ENCODE measurements at regions not wholly inside any gene's neighbourhood (a gene's known extent, or its start where the extent isn't known, plus 50 kb on each side); places are given as distances from the start of the nearest gene placed in this dataset.

DNA sequence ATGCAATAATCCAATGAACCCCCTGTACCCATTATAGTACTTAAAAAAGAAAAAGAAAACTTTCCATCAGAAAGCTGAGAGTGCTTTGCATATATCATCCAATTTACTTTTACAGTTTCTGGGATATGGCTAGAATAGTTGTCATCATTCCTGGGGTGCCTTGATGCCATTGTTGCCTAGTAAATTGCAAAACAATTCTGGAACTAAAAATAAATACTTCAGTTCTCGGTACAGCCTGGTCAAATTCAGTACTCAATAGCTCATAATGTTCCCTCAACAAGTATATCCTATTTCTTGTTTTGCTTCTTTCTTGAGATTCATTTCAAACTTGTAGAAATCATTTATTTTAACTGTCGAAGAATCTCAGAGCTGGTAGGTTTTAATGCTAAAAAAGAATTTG is 334.7 kb upstream of the MDFIC2 start:
- TF ChIP-seq, protein P1, sequence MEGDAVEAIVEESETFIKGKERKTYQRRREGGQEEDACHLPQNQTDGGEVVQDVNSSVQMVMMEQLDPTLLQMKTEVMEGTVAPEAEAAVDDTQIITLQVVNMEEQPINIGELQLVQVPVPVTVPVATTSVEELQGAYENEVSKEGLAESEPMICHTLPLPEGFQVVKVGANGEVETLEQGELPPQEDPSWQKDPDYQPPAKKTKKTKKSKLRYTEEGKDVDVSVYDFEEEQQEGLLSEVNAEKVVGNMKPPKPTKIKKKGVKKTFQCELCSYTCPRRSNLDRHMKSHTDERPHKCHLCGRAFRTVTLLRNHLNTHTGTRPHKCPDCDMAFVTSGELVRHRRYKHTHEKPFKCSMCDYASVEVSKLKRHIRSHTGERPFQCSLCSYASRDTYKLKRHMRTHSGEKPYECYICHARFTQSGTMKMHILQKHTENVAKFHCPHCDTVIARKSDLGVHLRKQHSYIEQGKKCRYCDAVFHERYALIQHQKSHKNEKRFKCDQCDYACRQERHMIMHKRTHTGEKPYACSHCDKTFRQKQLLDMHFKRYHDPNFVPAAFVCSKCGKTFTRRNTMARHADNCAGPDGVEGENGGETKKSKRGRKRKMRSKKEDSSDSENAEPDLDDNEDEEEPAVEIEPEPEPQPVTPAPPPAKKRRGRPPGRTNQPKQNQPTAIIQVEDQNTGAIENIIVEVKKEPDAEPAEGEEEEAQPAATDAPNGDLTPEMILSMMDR (conservative IDR thresholded peaks at IDR 0.05; ENCODE audit: low read depth, low read length): no peak
- TF ChIP-seq EZH2phosphoT487 (IDR thresholded peaks at IDR 0.05; ENCODE audit: borderline replicate concordance, low read length): no peak
- TF ChIP-seq EZH2 (IDR thresholded peaks at IDR 0.05; ENCODE audit: low read length, unreplicated experiment): no peak
- no peak overlapping the region for H2AFZ ChIP-seq (ENCODE audit: low read length)
- DNase-seq: no peak
- H3K4me2 ChIP-seq (ENCODE audit: low read length): no peak overlapping the region
- intact Hi-C loops (cut with micrococcal nuclease): no loop called here
- ATAC-seq: no peak
- H3K36me3 ChIP-seq (ENCODE audit: low read depth, low read length): no peaks in the 10 kb centered on the region
- CTCF ChIA-PET: no interaction called here
- no peaks in the 10 kb centered on the region for H3F3A ChIP-seq (ENCODE audit: low read length, unreplicated experiment)
- no peak overlapping the region for H3K4me3 ChIP-seq (ENCODE audit: low read length)
- no peak overlapping the region for H3K27ac ChIP-seq (ENCODE audit: low read length)
- H3K9me2 ChIP-seq (replicated peaks; ENCODE audit: low read length): no peaks in the 10 kb centered on the region
- H4K20me1 ChIP-seq (ENCODE audit: low read length): no peaks in the 10 kb centered on the region; the same call in 1 of the 2 replicates
- no TSS peak for BruUV-seq (replicated peaks)
- POLR2A ChIA-PET (ENCODE audit: unreplicated experiment): no interaction called here
- H3K9ac ChIP-seq (ENCODE audit: low read length): no peak overlapping the region
- H3K79me2 ChIP-seq (ENCODE audit: low read length): no peaks in the 10 kb centered on the region
- peaks cover 20% of the 10 kb centered on the region for H3K27me3 ChIP-seq (ENCODE audit: low read length)
- H3K4me1 ChIP-seq (ENCODE audit: insufficient read depth, low read length): no peaks in the 10 kb centered on the region
- H3K9me3 ChIP-seq (ENCODE audit: low read length): no peaks in the 10 kb centered on the region

DNA sequence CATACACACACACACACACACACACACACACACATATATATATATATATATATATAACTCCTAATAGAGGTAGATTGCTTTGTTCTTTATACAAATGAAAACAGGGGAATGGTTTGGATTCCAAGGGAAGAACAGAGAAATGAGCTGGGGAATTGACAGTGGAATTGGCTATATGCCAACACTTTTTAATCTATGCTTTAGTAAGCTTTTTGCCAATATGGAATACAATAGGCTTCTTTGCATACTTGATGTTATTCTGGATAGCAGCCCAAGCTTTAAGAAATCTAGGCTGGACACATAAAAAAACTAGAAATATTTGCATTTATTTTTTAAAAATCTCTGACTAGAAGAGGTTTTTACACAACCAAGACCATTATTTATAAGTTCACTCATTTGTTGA is 334.2 kb upstream of the MDFIC2 start:
- DNase-seq (no peak), ATAC-seq (no peak)
- H3K4me3 ChIP-seq (ENCODE audit: low read length): no peak overlapping the region
- no peak overlapping the region for H2AFZ ChIP-seq (ENCODE audit: low read length)
- no TSS peak for BruUV-seq (replicated peaks)
- H3K4me2 ChIP-seq (ENCODE audit: low read length): no peak overlapping the region
- H3K9me2 ChIP-seq (replicated peaks; ENCODE audit: low read length): no peaks in the 10 kb centered on the region
- H3F3A ChIP-seq (ENCODE audit: low read length, unreplicated experiment): no peaks in the 10 kb centered on the region
- no peaks in the 10 kb centered on the region for H3K79me2 ChIP-seq (ENCODE audit: low read length)
- ChIA-PET POLR2A (ENCODE audit: unreplicated experiment) (no interaction called here), CTCF (no interaction called here)
- TF ChIP-seq EZH2 (IDR thresholded peaks at IDR 0.05; ENCODE audit: low read length, unreplicated experiment): no peak
- no peak for TF ChIP-seq EZH2phosphoT487 (IDR thresholded peaks at IDR 0.05; ENCODE audit: borderline replicate concordance, low read length)
- TF ChIP-seq, protein P1 (conservative IDR thresholded peaks at IDR 0.05; ENCODE audit: low read depth, low read length): no peak
- H3K27ac ChIP-seq (ENCODE audit: low read length): no peak overlapping the region
- no peak overlapping the region for H3K9ac ChIP-seq (ENCODE audit: low read length)
- H3K36me3 ChIP-seq (ENCODE audit: low read depth, low read length): no peaks in the 10 kb centered on the region
- intact Hi-C loops (cut with micrococcal nuclease): no loop called here
- H4K20me1 ChIP-seq (ENCODE audit: low read length): no peaks in the 10 kb centered on the region; the same call in 1 of the 2 replicates
- peaks cover 16% of the 10 kb centered on the region for H3K27me3 ChIP-seq (ENCODE audit: low read length)
- no peaks in the 10 kb centered on the region for H3K4me1 ChIP-seq (ENCODE audit: insufficient read depth, low read length)
- H3K9me3 ChIP-seq (ENCODE audit: low read length): no peaks in the 10 kb centered on the region

DNA sequence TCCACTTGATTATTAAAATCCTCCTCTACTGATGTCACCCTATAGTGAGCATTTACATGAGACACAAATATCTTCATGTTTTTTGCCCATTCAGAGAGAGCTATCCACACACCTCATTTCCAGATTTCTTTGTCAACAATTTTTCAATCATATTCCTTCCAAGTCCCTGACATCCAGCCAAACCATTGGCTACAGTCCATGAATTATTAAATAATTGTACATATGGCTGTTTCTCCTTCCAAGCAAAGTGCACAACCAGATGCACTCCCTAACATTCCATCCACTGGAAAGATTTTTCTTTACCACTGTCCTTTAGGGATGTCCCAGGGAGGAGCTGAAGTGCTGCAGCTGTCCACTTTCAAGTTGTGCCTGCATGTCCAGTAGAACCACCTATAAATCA is 328.0 kb upstream of the MDFIC2 start:
- ATAC-seq: no peak
- no peaks in the 10 kb centered on the region for H3K9me3 ChIP-seq (ENCODE audit: low read length)
- H3K9me2 ChIP-seq (replicated peaks; ENCODE audit: low read length): no peaks in the 10 kb centered on the region
- TF ChIP-seq EZH2phosphoT487 (IDR thresholded peaks at IDR 0.05; ENCODE audit: borderline replicate concordance, low read length) (no peak), EZH2 (IDR thresholded peaks at IDR 0.05; ENCODE audit: low read length, unreplicated experiment) (no peak)
- TF ChIP-seq, protein P1 (conservative IDR thresholded peaks at IDR 0.05; ENCODE audit: low read depth, low read length): no peak
- POLR2A ChIA-PET (ENCODE audit: unreplicated experiment): no interaction called here
- no peak overlapping the region for H2AFZ ChIP-seq (ENCODE audit: low read length)
- no peak overlapping the region for H3K27ac ChIP-seq (ENCODE audit: low read length)
- H3F3A ChIP-seq (ENCODE audit: low read length, unreplicated experiment): no peaks in the 10 kb centered on the region
- H3K79me2 ChIP-seq (ENCODE audit: low read length): no peaks in the 10 kb centered on the region
- H4K20me1 ChIP-seq (ENCODE audit: low read length): no peaks in the 10 kb centered on the region
- no peaks in the 10 kb centered on the region for H3K4me1 ChIP-seq (ENCODE audit: insufficient read depth, low read length)
- no peak overlapping the region for H3K9ac ChIP-seq (ENCODE audit: low read length)
- H3K36me3 ChIP-seq (ENCODE audit: low read depth, low read length): no peaks in the 10 kb centered on the region
- intact Hi-C loops (cut with micrococcal nuclease): no loop called here
- no TSS peak for BruUV-seq (replicated peaks)
- DNase-seq: no peak
- CTCF ChIA-PET: no interaction called here
- H3K4me2 ChIP-seq (ENCODE audit: low read length): no peak overlapping the region
- no peak overlapping the region for H3K4me3 ChIP-seq (ENCODE audit: low read length)
- H3K27me3 ChIP-seq (ENCODE audit: low read length): no peaks in the 10 kb centered on the region

All from PC-3 (cell line).